ENCODE measurements at regions not wholly inside any gene's neighbourhood (a gene's known extent, or its start where the extent isn't known, plus 50 kb on each side); places are given as distances from the start of the nearest gene placed in this dataset.

GRCh38 chr19:56949626-56950025 is 109.1 kb upstream of the PEG3 start:
- Histone ChIP-seq H3K36me3 (ENCODE audit: insufficient read depth, low read length) (no peaks in the 10 kb centered on the region), H3K27me3 (ENCODE audit: insufficient read depth, low read length, poor library complexity) (no peaks in the 10 kb centered on the region), H3K79me2 (ENCODE audit: insufficient read depth, low read length) (no peaks in the 10 kb centered on the region), H3K4me2 (ENCODE audit: insufficient read depth, low read length) (no peak overlapping the region), H3K9ac (ENCODE audit: low read depth, low read length) (no peak overlapping the region), H3K4me1 (ENCODE audit: insufficient read depth, low read length) (no peaks in the 10 kb centered on the region), H4K20me1 (ENCODE audit: insufficient read depth, low read length) (no peaks in the 10 kb centered on the region), H2AFZ (ENCODE audit: low read depth, low read length) (no peak overlapping the region), H3K4me3 (ENCODE audit: low read depth in 1 of 2, low read length in 2 of 2) (no peak overlapping the region), H3K9me3 (ENCODE audit: insufficient read depth, low read length, severe bottlenecking) (no peaks in the 10 kb centered on the region), H3K27ac (ENCODE audit: low read length) (no peak overlapping the region)
- TF ChIP-seq EZH2 (IDR thresholded peaks at IDR 0.05; ENCODE audit: borderline replicate concordance, low read depth, low read length, severe bottlenecking) (no peak), CTCF (IDR thresholded peaks at IDR 0.05; ENCODE audit: borderline replicate concordance, extremely low read depth, low read length, poor library complexity, severe bottlenecking) (no peak)
- ATAC-seq (ENCODE audit: insufficient read depth, low read depth): no peak
- no peak for DNase-seq

GRCh38 chr19:56951672-56952071 is 111.1 kb upstream of the PEG3 start:
- Histone ChIP-seq H3K36me3 (ENCODE audit: insufficient read depth, low read length) (no peaks in the 10 kb centered on the region), H3K9me3 (ENCODE audit: insufficient read depth, low read length, severe bottlenecking) (no peaks in the 10 kb centered on the region)
- ATAC-seq (ENCODE audit: insufficient read depth, low read depth): no peak

GRCh38 chr19:56953470-56953869 is 112.9 kb upstream of the PEG3 start:
- Histone ChIP-seq H3K27ac (ENCODE audit: low read length) (no peak overlapping the region), H4K20me1 (ENCODE audit: insufficient read depth, low read length) (no peaks in the 10 kb centered on the region), H3K4me1 (ENCODE audit: insufficient read depth, low read length) (no peaks in the 10 kb centered on the region), H2AFZ (ENCODE audit: low read depth, low read length) (no peak overlapping the region), H3K9me3 (ENCODE audit: insufficient read depth, low read length, severe bottlenecking) (no peaks in the 10 kb centered on the region), H3K36me3 (ENCODE audit: insufficient read depth, low read length) (no peaks in the 10 kb centered on the region), H3K27me3 (ENCODE audit: insufficient read depth, low read length, poor library complexity) (no peaks in the 10 kb centered on the region), H3K4me3 (ENCODE audit: low read depth in 1 of 2, low read length in 2 of 2) (no peak overlapping the region), H3K9ac (ENCODE audit: low read depth, low read length) (no peak overlapping the region), H3K79me2 (ENCODE audit: insufficient read depth, low read length) (no peaks in the 10 kb centered on the region), H3K4me2 (ENCODE audit: insufficient read depth, low read length) (no peak overlapping the region)
- ATAC-seq (ENCODE audit: insufficient read depth, low read depth) (no peak), DNase-seq (no peak)
- TF ChIP-seq EZH2 (IDR thresholded peaks at IDR 0.05; ENCODE audit: borderline replicate concordance, low read depth, low read length, severe bottlenecking) (no peak), CTCF (IDR thresholded peaks at IDR 0.05; ENCODE audit: borderline replicate concordance, extremely low read depth, low read length, poor library complexity, severe bottlenecking) (no peak)

More at GRCh38 chr19:56951672-56952071, 111.1 kb upstream of the PEG3 start:
- no peaks in the 10 kb centered on the region for H3K4me1 ChIP-seq (ENCODE audit: insufficient read depth, low read length)
- no peaks in the 10 kb centered on the region for H4K20me1 ChIP-seq (ENCODE audit: insufficient read depth, low read length)
- no peak overlapping the region for H2AFZ ChIP-seq (ENCODE audit: low read depth, low read length)
- no peak overlapping the region for H3K4me3 ChIP-seq (ENCODE audit: low read depth in 1 of 2, low read length in 2 of 2)
- no peaks in the 10 kb centered on the region for H3K79me2 ChIP-seq (ENCODE audit: insufficient read depth, low read length)
- no peak for DNase-seq
- TF ChIP-seq EZH2 (IDR thresholded peaks at IDR 0.05; ENCODE audit: borderline replicate concordance, low read depth, low read length, severe bottlenecking) (no peak), CTCF (IDR thresholded peaks at IDR 0.05; ENCODE audit: borderline replicate concordance, extremely low read depth, low read length, poor library complexity, severe bottlenecking) (no peak)
- H3K27me3 ChIP-seq (ENCODE audit: insufficient read depth, low read length, poor library complexity): no peaks in the 10 kb centered on the region
- no peak overlapping the region for H3K4me2 ChIP-seq (ENCODE audit: insufficient read depth, low read length)
- H3K9ac ChIP-seq (ENCODE audit: low read depth, low read length): no peak overlapping the region
- H3K27ac ChIP-seq (ENCODE audit: low read length): no peak overlapping the region
